HepG2 (cell line): ENCODE measurements at regions not wholly inside any gene's neighbourhood (a gene's known extent, or its start where the extent isn't known, plus 50 kb on each side); places are given as distances from the start of the nearest gene placed in this dataset.

Experiments used
- ATAC-seq: fragments of 200-7000 bp; cut with Tn5 transposase; 3 replicates; pipeline ENCODE4 v1.9.1; 2020; ENCODE audit warnings: mild to moderate bottlenecking, moderate library complexity
- BruUV-seq: library from RNA; stranded (reverse); fragments of 400-500 nt; replicated peaks from 2 replicates; lab custom pipeline; 2021; lab: Mats Ljungman, UMichigan
- CTCF ChIA-PET: fragments of 300-600 bp; formaldehyde crosslinking; extraction: SDS; loops from one replicate; lab custom pipeline; 2021; ENCODE audit warnings: low total read pairs, inconsistent platforms, low intra/inter-chr PET ratio; lab: Yijun Ruan, JAX
- POLR2A ChIA-PET: fragments of 350-600 bp; sonication (Branson Sonifier 250); formaldehyde crosslinking; loops from one replicate; lab custom pipeline; 2020; ENCODE audit warnings: antibody characterized with exemption, inconsistent platforms; lab: Yijun Ruan, JAX
- DNase-seq: peaks from one replicate; pipeline ENCODE4 v3.0.0-alpha.2; 2015; ENCODE audit warnings: low spot score
- FAIRE-seq: peaks from 3 replicates; lab custom pipeline; 2011; peaks lifted over from hg19 to GRCh38; lab: Jason Lieb, UNC
- H2AFZ ChIP-seq: one replicate; pipeline ENCODE4 v1.6.1; 2011; ENCODE audit warnings: low read length, inconsistent platforms
- H3K27ac ChIP-seq: fragments of 300-600 bp; 3 replicates; pipeline ENCODE4 v1.8.0; 2011; ENCODE audit warnings: mixed run types, mild to moderate bottlenecking, mixed read lengths, low read length, inconsistent platforms; ENCODE audit not compliant: insufficient read depth; ENCODE audit errors: extremely low read length
- H3K27me3 ChIP-seq, 2 experiments: fragments of 200-600 bp in 1 of 2; 2 replicates in 1 of 2; 3 replicates in 1 of 2; pipeline versions ENCODE4 v1.6.0 to v1.8.0; 2011; ENCODE audit warnings: low read length in 2 of 2, mild to moderate bottlenecking in 2 of 2, moderate library complexity in 2 of 2, inconsistent platforms in 1 of 2; ENCODE audit not compliant: insufficient read depth in 2 of 2, control insufficient read depth in 1 of 2
- H3K36me3 ChIP-seq, 2 experiments: fragments of 200-600 bp in 1 of 2; replicated peaks in 1 of 2; 2 replicates in 1 of 2; 3 replicates in 1 of 2; pipeline versions ENCODE4 v1.5.1 to v1.8.0; 2011; ENCODE audit warnings: low read length in 2 of 2, inconsistent platforms in 1 of 2; ENCODE audit not compliant: insufficient read depth in 2 of 2, control insufficient read depth in 1 of 2
- H3K4me1 ChIP-seq: 2 replicates; pipeline ENCODE4 v1.5.1; 2012; ENCODE audit warnings: low read length, inconsistent platforms; ENCODE audit not compliant: insufficient read depth
- H3K4me2 ChIP-seq: 2 replicates; pipeline ENCODE4 v1.6.0; 2011; ENCODE audit warnings: low read depth, low read length, inconsistent platforms
- H3K4me3 ChIP-seq, 3 experiments: fragments of 200-600 bp in 1 of 3; sonication (generic), shearing (Covaris generic) in 1 of 3; replicated peaks in 1 of 3; 2 replicates each; pipeline ENCODE4 v1.5.1; 2011 to 2016; ENCODE audit warnings: low read length in 3 of 3, inconsistent platforms in 2 of 3, low read depth in 2 of 3, mild to moderate bottlenecking in 2 of 3, control low read depth in 1 of 3, mixed read lengths in 1 of 3; ENCODE audit not compliant: insufficient read depth in 1 of 3
- H3K79me2 ChIP-seq: one replicate; pipeline ENCODE4 v1.6.1; 2011; ENCODE audit warnings: low read length, inconsistent platforms; ENCODE audit not compliant: insufficient read depth
- H3K9ac ChIP-seq: 2 replicates; pipeline ENCODE4 v1.6.0; 2011; ENCODE audit warnings: mild to moderate bottlenecking, low read depth, low read length, inconsistent platforms; ENCODE audit not compliant: insufficient read depth
- H3K9me3 ChIP-seq: 2 replicates; pipeline ENCODE4 v1.5.1; 2012; ENCODE audit warnings: mild to moderate bottlenecking, low read length
- H4K20me1 ChIP-seq: 2 replicates; pipeline ENCODE4 v1.6.0; 2011; ENCODE audit warnings: inconsistent platforms, mild to moderate bottlenecking, low read length, moderate library complexity; ENCODE audit not compliant: insufficient read depth
- DNMT3B ChIP-seq: conservative IDR thresholded peaks from 2 replicates; pipeline ENCODE4 v1.6.1; 2016; ENCODE audit warnings: missing biosample characterization, control low read depth
- JARID2 ChIP-seq: sonication (generic); formaldehyde crosslinking; IDR thresholded peaks from 2 replicates; pipeline ENCODE4 v1.8.1; 2023; ENCODE audit warnings: missing genetic modification reagents, inconsistent platforms; ENCODE audit not compliant: insufficient replicate concordance
- MTERF4 ChIP-seq: sonication (generic); formaldehyde crosslinking; IDR thresholded peaks from 2 replicates; pipeline ENCODE4 v1.8.0; 2023; ENCODE audit warnings: mild to moderate bottlenecking, missing genetic modification reagents
- RBM22 ChIP-seq: fragments of 200-400 bp; formaldehyde crosslinking; optimal IDR thresholded peaks from 2 replicates; pipeline ENCODE3; 2017; ENCODE audit warnings: mild to moderate bottlenecking, low read length, moderate library complexity
- ZNF775 ChIP-seq: sonication (generic); formaldehyde crosslinking; IDR thresholded peaks from 2 replicates; pipeline ENCODE4 v1.4.0; 2020; ENCODE audit warnings: missing genetic modification reagents, mild to moderate bottlenecking, moderate library complexity, borderline replicate concordance
- WGBS: methylation state at CpG from one replicate; pipeline ENCODE4 v1.1.6; 2017; ENCODE audit warnings: low lambda C conversion rate; 5-methylcytosine and 5-hydroxymethylcytosine counted together
- in situ Hi-C: cut with HindIII; loops from 2 replicates; pipeline ENCODE4 v1.10.0; 2017; ENCODE audit warnings: low pct_unique_long_range_greater_than_20kb; ENCODE audit not compliant: extremely low pct_ligation_motif_present
- intact Hi-C: fragments of 100-400 bp; cut with micrococcal nuclease; formaldehyde crosslinking; loops from one replicate; pipeline ENCODE4 v1.10.0; 2022; ENCODE audit not compliant: unreplicated experiment

GRCh38 chr14:55873169-55873568 is 245.0 kb upstream of the PELI2 start:
- H4K20me1 ChIP-seq: no peaks in the 10 kb centered on the region
- FAIRE-seq (no peak), DNase-seq (no peak), ATAC-seq (no peak)
- in situ Hi-C loops: no loop called here
- no peak overlapping the region for H3K4me3 ChIP-seq
- no TSS peak for BruUV-seq
- no peak overlapping the region for H3K9ac ChIP-seq
- no peak overlapping the region for H3K4me2 ChIP-seq
- H3K79me2 ChIP-seq: no peaks in the 10 kb centered on the region
- H3K9me3 ChIP-seq: no peaks in the 10 kb centered on the region
- H3K27me3 ChIP-seq: peaks cover 0 to 26% of the 10 kb centered on the region in 2 experiments
- H3K36me3 ChIP-seq: no peaks in the 10 kb centered on the region
- ChIA-PET CTCF (no interaction called here), POLR2A (no interaction called here)
- H3K27ac ChIP-seq: no peak overlapping the region
- H3K4me1 ChIP-seq: no peaks in the 10 kb centered on the region
- WGBS: 8% methylated on average over 9 of the region's 9 CpGs
- intact Hi-C loops: no loop called here
- H2AFZ ChIP-seq: no peak overlapping the region
- TF ChIP-seq JARID2 (CRISPR knock-in tag) (no peak), RBM22 (no peak), ZNF775 (CRISPR knock-in tag) (no peak)

GRCh38 chr14:55874785-55875184 is 243.4 kb upstream of the PELI2 start:
- ATAC-seq: no peak
- no TSS peak for BruUV-seq
- Histone ChIP-seq H3K4me1 (no peaks in the 10 kb centered on the region), H3K79me2 (no peaks in the 10 kb centered on the region), H3K4me3 (no peak overlapping the region), H3K27ac (no peak overlapping the region), H4K20me1 (no peaks in the 10 kb centered on the region), H3K9ac (no peak overlapping the region), H3K27me3 (peaks cover 0 to 26% of the 10 kb centered on the region in 2 experiments), H3K36me3 (no peaks in the 10 kb centered on the region), H3K9me3 (no peaks in the 10 kb centered on the region), H3K4me2 (no peak overlapping the region), H2AFZ (no peak overlapping the region)
- DNase-seq: no peak
- intact Hi-C loops: no loop called here
- in situ Hi-C loops: no loop called here
- FAIRE-seq: no peak
- WGBS: 31% methylated on average over 10 of the region's 10 CpGs
- POLR2A ChIA-PET: no interaction called here
- TF ChIP-seq DNMT3B (no peak), MTERF4 (CRISPR knock-in tag) (no peak), JARID2 (CRISPR knock-in tag) (no peak)
- CTCF ChIA-PET: no interaction called here
